Medulla oblongata (tissue), 1 donor: ENCODE measurements at regions not wholly inside any gene's neighbourhood (a gene's known extent, or its start where the extent isn't known, plus 50 kb on each side); places are given as distances from the start of the nearest gene placed in this dataset.
"Not testable (repeated sequence)": the region's sequence is repeated elsewhere in the genome, so short reads cannot be mapped to it uniquely, and the experiment has no call there.

Source experiments
- DNase-seq: peaks from one replicate; pipeline ENCODE4 v3.0.0-alpha.2; 2015; ENCODE audit errors: extremely low spot score

- no peak for DNase-seq
Measured at GRCh38 chr10:35857860-35858259, 215.8 kb upstream of the FZD8 start.

- no peak for DNase-seq
Measured at GRCh38 chr10:35855155-35855947, 213.3 kb upstream of the FZD8 start.

GRCh38 chr10:35854661-35855060 is 212.6 kb upstream of the FZD8 start:
- DNase-seq = no peak

GRCh38 chr10:35852721-35853120 is 210.6 kb upstream of the FZD8 start:
- DNase-seq = no peak

GRCh38 chr10:35848412-35848811 is 206.3 kb upstream of the FZD8 start:
- no peak for DNase-seq

- no peak for DNase-seq
Measured at GRCh38 chr10:35844686-35845085, 202.6 kb upstream of the FZD8 start.

- DNase-seq = no peak
Measured at GRCh38 chr10:35843524-35844181, 201.6 kb upstream of the FZD8 start.

GRCh38 chr10:35838054-35838453 is 196.0 kb upstream of the FZD8 start:
- no peak for DNase-seq

GRCh38 chr10:35835545-35835944 is 193.4 kb upstream of the FZD8 start:
- DNase-seq = no peak

GRCh38 chr10:35834877-35835494 is 192.9 kb upstream of the FZD8 start:
- DNase-seq = no peak

GRCh38 chr10:35827783-35828182 is 185.7 kb upstream of the FZD8 start:
- no peak for DNase-seq

GRCh38 chr10:35824704-35825103 is 182.6 kb upstream of the FZD8 start:
- peak; percentile 16 for DNase-seq

GRCh38 chr10:35822316-35822715 is 180.2 kb upstream of the FZD8 start:
- peak; percentile 53 for DNase-seq

GRCh38 chr10:35821339-35821911 is 179.3 kb upstream of the FZD8 start:
- DNase-seq = no peak

- DNase-seq = no peak
Measured at GRCh38 chr10:35819736-35820135, 177.6 kb upstream of the FZD8 start.

GRCh38 chr10:35819011-35819410 is 176.9 kb upstream of the FZD8 start:
- DNase-seq = no peak

GRCh38 chr10:35817109-35817508 is 175.0 kb upstream of the FZD8 start:
- DNase-seq = not testable (repeated sequence)

GRCh38 chr10:35813219-35813618 is 171.1 kb upstream of the FZD8 start:
- DNase-seq = no peak

GRCh38 chr10:35808344-35808743 is 166.2 kb upstream of the FZD8 start:
- DNase-seq = no peak

GRCh38 chr10:35803046-35803445 is 160.9 kb upstream of the FZD8 start:
- DNase-seq = no peak

GRCh38 chr10:35797187-35797586 is 155.1 kb upstream of the FZD8 start:
- no peak for DNase-seq

- DNase-seq = no peak
Measured at GRCh38 chr10:35795131-35795824, 153.2 kb upstream of the FZD8 start.
